HG03097 (cell line): ENCODE measurements at regions not wholly inside any gene's neighbourhood (a gene's known extent, or its start where the extent isn't known, plus 50 kb on each side); places are given as distances from the start of the nearest gene placed in this dataset.

Experiments
- ATAC-seq: cut with Tn5 transposase; IDR thresholded peaks from one replicate; pipeline ENCODE4 v1.9.1; 2021; ENCODE audit not compliant: unreplicated experiment, low FRiP score

- ATAC-seq: no peak
Observed at GRCh38 chr10:4144817-4145216, 359.8 kb upstream of the KLF6 start.

- ATAC-seq: no peak
Observed at GRCh38 chr10:4141471-4141870, 356.5 kb upstream of the KLF6 start.

GRCh38 chr10:4138146-4138721 is 353.2 kb upstream of the KLF6 start:
- ATAC-seq: no peak

GRCh38 chr10:4137299-4137698 is 352.3 kb upstream of the KLF6 start:
- ATAC-seq: no peak

GRCh38 chr10:4136121-4136520 is 351.1 kb upstream of the KLF6 start:
- peak; percentile 79 for ATAC-seq

GRCh38 chr10:4132216-4132556 is 347.2 kb upstream of the KLF6 start:
- ATAC-seq: no peak

GRCh38 chr10:4131407-4132215 is 346.6 kb upstream of the KLF6 start:
- ATAC-seq: peak; percentile 50

GRCh38 chr10:4130685-4131084 is 345.7 kb upstream of the KLF6 start:
- ATAC-seq: no peak

GRCh38 chr10:4129866-4130477 is 345.0 kb upstream of the KLF6 start:
- no peak for ATAC-seq

- ATAC-seq: peak; percentile 47
Observed at GRCh38 chr10:4127518-4128315, 342.7 kb upstream of the KLF6 start.

- ATAC-seq: no peak
Observed at GRCh38 chr10:4125776-4126175, 340.8 kb upstream of the KLF6 start.

- peak; percentile 52 for ATAC-seq
Observed at GRCh38 chr10:4121502-4122380, 336.7 kb upstream of the KLF6 start.

GRCh38 chr10:4120096-4120853 is 335.3 kb upstream of the KLF6 start:
- ATAC-seq: no peak

- ATAC-seq: no peak
Observed at GRCh38 chr10:4119107-4119506, 334.1 kb upstream of the KLF6 start.

GRCh38 chr10:4117604-4118003 is 332.6 kb upstream of the KLF6 start:
- no peak for ATAC-seq

- ATAC-seq: no peak
Observed at GRCh38 chr10:4111643-4112042, 326.6 kb upstream of the KLF6 start.

- ATAC-seq: no peak
Observed at GRCh38 chr10:4109469-4109868, 324.5 kb upstream of the KLF6 start.

- ATAC-seq: no peak
Observed at GRCh38 chr10:4108693-4109092, 323.7 kb upstream of the KLF6 start.

GRCh38 chr10:4107285-4107851 is 322.4 kb upstream of the KLF6 start:
- no peak for ATAC-seq
